ENCODE measurements at regions not wholly inside any gene's neighbourhood (a gene's known extent, or its start where the extent isn't known, plus 50 kb on each side); places are given as distances from the start of the nearest gene placed in this dataset.
"Not testable (repeated sequence)": the region's sequence is repeated elsewhere in the genome, so short reads cannot be mapped to it uniquely, and the experiment has no call there.

- no peak for DNase-seq
Measured at GRCh38 chr13:50464349-50465251, 378.9 kb downstream of the DLEU7 start.

- no peak for DNase-seq
Measured at GRCh38 chr13:50466456-50466855, 377.0 kb downstream of the DLEU7 start.

- peak; percentile 50 for DNase-seq
Measured at GRCh38 chr13:50467156-50468110, 376.1 kb downstream of the DLEU7 start.

GRCh38 chr13:50468849-50469669 is 374.4 kb downstream of the DLEU7 start:
- DNase-seq = no peak

GRCh38 chr13:50473050-50473449 is 370.4 kb downstream of the DLEU7 start:
- not testable (repeated sequence) for DNase-seq

GRCh38 chr13:50474088-50474662 is 369.3 kb downstream of the DLEU7 start:
- DNase-seq = no peak

GRCh38 chr13:50476577-50477285 is 366.8 kb downstream of the DLEU7 start:
- no peak for DNase-seq

- DNase-seq = no peak
Measured at GRCh38 chr13:50481936-50482335, 361.6 kb downstream of the DLEU7 start.

GRCh38 chr13:50483416-50483815 is 360.1 kb downstream of the DLEU7 start:
- DNase-seq = no peak

GRCh38 chr13:50484472-50485113 is 358.9 kb downstream of the DLEU7 start:
- no peak for DNase-seq

GRCh38 chr13:50485979-50486935 is 357.2 kb downstream of the DLEU7 start:
- peak; percentile 71 for DNase-seq

GRCh38 chr13:50493683-50494082 is 349.8 kb downstream of the DLEU7 start:
- no peak for DNase-seq

- DNase-seq = no peak
Measured at GRCh38 chr13:50494138-50494537, 349.4 kb downstream of the DLEU7 start.

GRCh38 chr13:50503212-50503611 is 340.3 kb downstream of the DLEU7 start:
- DNase-seq = not testable (repeated sequence)

GRCh38 chr13:50509167-50509566 is 334.3 kb downstream of the DLEU7 start:
- no peak for DNase-seq

GRCh38 chr13:50509771-50510441 is 333.6 kb downstream of the DLEU7 start:
- DNase-seq = peak; percentile 79

- DNase-seq = not testable (repeated sequence)
Measured at GRCh38 chr13:50510885-50511545, 332.5 kb downstream of the DLEU7 start.

GRCh38 chr13:50511877-50512341 is 331.6 kb downstream of the DLEU7 start:
- no peak for DNase-seq

Measured in fibroblast of skin of right quadriceps (primary cell).